HG03469 (cell line): ENCODE measurements at regions not wholly inside any gene's neighbourhood (a gene's known extent, or its start where the extent isn't known, plus 50 kb on each side); places are given as distances from the start of the nearest gene placed in this dataset.
"Not testable (repeated sequence)": the region's sequence is repeated elsewhere in the genome, so short reads cannot be mapped to it uniquely, and the experiment has no call there.

ENCODE experiments used
- ATAC-seq: cut with Tn5 transposase; IDR thresholded peaks from one replicate; pipeline ENCODE4 v1.9.1; 2021; ENCODE audit warnings: mild to moderate bottlenecking, moderate library complexity, moderate number of reproducible peaks; ENCODE audit not compliant: unreplicated experiment

DNA sequence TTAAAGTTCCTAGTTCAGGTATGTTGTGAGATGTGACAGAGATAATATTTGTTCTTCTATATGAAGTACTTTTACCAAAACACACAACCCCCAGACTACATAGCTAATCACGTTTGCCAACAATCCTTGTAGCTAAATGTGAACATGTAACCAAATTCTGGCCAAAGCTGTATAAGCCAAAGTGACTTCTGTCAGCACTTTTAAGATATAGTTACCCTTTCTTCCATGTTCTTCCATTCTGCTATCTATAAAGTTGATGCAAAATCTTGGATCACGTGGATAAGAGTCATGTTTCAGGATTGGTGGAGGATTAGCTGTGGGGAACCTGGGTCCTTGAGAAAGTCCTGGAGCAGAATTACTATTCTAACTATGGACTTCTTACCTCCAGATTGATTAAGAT lies 1366.6 kb downstream of the FSCB start:
- ATAC-seq, result no peak

DNA sequence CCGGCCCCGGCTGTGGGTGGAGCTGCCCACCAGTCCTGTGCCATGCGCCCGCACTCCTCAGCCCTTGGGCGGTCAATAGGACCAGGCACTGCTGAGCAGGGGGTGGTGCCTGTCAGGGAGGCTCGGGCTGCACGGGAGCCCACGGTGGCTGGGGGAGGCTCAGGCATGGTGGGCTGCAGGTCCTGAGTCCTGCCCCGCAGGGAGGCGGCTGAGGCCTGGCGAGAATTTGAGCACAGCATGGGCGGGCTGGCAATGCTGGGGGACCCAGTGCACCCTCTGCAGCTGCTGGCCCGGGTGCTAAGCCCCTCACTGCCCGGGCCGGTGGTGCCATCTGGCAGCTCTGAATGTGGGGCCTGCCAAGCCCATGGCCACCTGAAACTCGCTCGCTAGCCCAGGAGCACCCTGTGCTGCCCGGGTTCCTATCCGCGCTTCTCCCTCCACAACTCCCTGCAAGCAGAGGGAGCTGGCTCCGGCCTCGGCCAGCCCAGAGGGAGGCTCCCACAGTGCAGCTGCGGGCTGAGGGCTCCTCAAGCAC lies 1371.1 kb downstream of the FSCB start:
- no peak for ATAC-seq

DNA sequence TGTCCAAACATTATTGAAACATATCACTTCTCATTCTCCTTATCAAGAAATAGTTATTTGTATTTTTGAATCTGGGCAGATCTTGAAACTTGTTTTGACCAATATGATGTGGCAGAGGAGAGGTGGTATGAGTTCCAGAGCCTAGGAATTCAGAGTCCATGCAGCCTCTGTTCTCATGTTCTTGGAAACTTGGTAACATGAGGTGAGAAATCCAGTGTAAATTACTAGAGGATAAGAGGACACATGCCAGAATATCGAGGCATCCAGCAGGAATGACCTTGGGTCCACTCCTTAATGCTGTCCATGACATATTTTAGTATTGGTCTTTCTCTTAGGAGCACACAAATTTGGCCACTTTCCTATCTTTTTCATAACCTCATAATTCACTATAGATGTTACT lies 1374.6 kb downstream of the FSCB start:
- no peak for ATAC-seq

DNA sequence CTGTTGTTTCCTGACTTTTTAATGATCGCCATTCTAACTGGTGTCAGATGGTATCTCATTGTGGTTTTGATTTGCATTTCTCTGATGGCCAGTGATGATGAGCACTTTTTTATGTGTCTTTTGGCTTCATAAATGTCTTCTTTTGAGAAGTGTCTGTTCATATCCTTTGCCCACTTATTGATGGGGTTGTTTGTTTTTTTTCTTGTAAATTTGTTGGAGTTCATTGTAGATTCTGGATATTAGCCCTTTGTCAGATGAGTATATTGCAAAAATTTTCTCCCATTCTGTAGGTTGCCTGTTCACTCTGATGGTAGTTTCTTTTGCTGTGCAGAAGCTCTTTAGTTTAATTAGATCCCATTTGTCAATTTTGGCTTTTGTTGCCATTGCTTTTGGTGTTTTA lies 1378.7 kb downstream of the FSCB start:
- not testable (repeated sequence) for ATAC-seq

DNA sequence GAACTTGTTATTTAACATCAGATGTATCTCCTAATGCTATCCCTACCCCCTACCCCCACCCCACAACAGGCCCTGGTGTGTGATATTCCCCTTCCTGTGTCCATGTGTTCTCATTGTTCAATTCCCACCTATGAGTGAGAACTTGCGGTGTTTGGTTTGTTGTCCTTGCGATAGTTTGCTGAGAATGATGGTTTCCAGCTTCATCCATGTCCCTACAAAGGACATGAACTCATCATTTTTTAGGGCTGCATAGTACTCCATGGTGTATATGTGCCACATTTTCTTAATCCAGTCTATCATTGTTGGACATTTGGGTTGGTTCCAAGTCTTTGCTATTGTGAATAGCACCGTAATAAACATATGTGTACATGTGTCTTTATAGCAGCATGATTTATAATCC lies 1379.2 kb downstream of the FSCB start:
- ATAC-seq, result not testable (repeated sequence)

DNA sequence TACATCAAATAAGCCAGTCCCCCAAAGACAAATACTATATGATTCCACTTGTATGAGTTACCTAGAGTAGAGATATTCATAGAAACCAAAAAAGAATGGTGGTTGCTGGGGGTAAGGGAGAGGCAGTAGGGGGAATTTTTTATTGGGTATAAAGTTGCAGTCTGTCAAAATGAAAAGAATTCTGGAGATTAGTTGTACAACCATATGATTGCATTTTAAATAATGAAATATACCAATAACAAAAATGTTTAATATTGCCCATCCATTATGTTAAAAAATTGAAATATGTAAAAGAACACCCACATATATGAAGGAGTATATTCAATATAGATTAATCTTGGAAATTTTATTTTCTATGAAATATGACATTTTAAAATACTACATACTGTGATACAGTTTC lies 1383.5 kb downstream of the FSCB start:
- no peak for ATAC-seq

DNA sequence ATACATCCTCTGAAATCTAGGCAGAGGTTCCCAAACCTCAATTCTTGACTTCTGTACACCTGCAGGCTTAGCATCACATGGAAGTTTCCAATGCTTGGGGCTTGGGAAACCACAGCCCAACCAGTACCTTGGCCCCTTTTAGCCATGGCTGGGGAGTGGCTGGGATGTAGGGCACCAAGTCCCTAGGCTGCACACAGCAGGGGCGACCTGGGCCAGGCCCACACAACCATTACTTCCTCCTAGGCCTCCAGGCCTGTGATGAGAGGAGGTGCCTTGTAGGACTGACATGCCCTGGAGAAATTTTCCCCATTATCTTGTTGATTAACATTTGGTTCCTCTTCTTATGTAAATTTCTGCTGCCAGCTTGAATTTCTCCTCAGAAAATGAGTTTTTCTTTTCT lies 1387.4 kb downstream of the FSCB start:
- no peak for ATAC-seq

DNA sequence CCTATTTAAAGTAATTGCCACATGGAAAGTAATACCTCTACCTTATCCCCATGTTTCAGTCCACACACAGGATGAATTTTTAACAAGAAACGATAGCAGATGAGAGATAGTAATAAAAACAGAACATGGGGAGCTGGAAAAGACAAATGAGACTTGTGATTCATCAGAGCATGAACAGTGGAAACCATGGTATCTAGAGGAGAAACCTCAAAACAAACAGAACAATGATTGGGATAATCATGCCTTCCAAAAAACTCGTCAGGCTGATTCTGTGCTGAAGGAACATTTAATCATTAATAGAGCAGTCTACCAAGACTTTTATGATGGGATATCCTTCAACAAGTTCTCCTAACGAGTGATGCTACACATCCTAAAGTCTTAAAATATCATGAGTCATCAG lies 1390.7 kb downstream of the FSCB start:
- no peak for ATAC-seq

DNA sequence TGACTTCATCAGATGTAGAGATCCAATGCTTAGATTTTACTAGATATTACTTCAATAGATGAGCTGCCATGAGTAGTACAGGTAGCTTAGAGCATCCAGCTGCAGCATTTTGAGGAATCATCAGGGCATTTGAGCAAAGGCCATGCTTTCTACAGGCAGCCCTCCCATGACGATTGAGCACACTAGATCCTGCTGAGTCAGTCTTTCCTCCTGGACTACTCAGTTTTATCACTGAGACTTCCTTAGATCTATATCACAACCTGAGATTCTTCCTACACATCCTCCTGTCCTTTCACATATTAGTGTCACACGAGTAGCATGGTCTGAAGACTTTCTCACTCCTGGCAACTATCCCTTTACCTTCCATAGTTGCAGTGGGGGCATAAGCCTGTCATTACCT lies 1401.8 kb downstream of the FSCB start:
- no peak for ATAC-seq

DNA sequence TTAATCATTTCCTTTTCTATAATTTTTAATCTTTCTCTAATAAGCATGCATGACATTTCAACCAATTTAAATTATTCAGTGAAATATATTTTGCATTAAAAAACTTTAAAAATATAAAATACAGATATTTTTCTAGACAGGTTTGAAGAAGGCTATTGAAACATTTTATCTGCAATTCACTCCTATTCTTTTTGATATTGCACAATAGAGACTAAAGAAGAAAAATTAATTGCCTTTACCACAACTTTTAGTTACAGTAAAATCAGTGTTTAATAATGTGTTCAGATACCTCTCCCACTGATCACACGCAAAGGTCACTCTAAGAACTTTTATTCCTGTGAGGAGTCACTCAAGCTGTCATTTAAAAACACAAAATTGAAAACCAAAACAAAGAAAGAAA lies 1416.7 kb downstream of the FSCB start:
- no peak for ATAC-seq

DNA sequence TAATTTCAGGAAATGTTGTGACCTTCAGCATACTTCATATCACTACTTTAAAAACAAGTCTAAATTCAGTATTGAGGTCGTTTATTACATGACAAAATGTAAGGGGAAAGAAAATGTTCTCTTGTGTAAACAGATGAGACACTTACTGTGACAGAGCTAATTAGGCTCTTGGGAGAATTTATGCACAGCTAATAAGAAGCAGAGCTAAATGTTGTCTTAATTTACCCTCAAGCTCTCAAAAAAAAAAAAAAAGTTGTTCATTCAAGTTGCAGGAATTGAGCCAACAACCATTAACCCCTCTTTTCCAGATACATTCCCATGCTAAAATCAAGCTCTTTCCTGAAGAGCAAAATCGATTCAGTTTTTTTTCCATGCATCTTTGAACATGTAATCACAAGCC lies 1419.4 kb downstream of the FSCB start:
- no peak for ATAC-seq

DNA sequence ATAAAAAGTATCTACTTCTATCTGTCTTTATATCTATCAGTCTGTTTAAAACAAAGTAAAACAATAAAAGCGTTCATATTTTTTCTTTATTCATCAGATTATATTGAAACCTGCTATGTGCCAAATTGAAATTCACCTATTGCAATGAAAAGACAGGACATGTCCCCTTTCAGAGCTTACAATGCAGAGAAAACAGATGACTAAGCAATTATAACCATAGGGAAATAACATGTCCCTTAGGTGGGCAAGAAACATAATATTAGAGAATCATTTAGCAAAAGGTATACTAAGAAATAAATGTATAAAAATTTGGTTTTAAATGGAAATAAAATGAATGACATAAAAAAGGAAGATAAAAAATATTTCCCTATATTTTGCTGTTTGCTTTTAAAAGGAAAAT lies 1421.3 kb downstream of the FSCB start:
- ATAC-seq, result no peak

DNA sequence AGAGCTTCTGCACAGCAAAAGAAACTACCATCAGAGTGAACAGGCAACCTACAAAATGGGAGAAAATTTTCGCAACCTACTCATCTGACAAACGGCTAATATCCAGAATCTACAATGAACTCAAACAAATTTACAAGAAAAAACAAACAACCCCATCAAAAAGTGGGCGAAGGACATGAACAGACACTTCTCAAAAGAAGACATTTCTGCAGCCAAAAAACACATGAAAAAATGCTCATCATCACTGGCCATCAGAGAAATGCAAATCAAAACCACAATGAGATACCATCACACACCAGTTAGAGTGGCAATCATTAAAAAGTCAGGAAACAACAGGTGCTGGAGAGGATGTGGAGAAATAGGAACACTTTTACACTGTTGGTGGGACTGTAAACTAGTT lies 1439.7 kb downstream of the FSCB start:
- not testable (repeated sequence) for ATAC-seq

DNA sequence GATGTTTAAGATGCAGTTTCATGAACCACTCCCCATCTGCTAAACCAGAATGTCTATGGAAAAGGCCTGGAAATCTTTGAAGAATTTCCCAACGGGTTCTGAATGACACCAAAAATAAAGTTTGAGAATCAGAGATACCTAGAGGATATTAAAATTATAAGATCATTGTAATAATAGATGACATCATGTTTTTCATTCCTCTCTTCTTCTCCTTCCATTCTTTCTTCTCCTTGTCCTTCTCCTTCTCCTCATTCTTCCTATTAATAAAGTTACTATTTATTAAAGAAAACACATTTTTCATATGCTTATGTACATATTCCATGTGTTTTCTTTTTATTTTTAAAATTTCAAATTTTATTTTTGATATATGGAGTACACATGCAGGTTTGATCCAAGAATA lies 1449.4 kb downstream of the LRFN5 start:
- no peak for ATAC-seq

DNA sequence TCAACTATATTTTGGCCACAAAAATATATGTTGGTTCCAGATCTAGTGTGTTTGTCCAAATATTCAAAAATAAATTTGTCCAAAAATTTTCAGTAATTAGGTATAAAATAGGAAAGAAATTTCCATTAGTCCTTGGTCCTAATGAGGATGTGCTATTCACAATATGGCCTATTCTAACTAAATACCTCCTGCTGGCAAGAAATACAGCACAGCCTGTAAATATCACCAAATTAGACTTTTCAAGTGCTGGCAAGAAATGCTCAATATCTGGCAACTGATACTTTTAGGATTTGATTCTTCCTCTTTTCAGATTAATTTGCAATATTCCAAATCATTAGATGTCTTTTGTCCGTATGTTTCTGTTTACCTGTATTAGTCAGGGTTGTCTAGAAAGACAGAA lies 1446.2 kb downstream of the LRFN5 start:
- no peak for ATAC-seq

DNA sequence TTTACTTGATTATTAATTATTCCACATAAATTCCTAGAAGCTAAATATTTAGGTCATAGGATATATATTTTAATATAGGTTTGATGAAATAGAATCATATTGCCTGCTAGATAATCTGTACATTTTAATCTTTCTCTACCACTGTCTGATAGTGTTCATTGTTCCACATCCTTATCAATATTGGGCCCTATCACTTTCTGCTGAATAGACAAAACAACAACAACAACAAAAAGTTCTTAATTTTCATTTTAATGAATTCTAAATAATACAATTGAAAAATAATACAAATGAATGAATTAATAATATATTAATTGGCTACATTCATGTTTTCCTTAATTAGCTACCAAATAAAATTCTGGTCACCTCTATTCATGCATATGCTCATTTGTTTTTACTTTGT lies 1437.2 kb downstream of the LRFN5 start:
- ATAC-seq, result no peak

DNA sequence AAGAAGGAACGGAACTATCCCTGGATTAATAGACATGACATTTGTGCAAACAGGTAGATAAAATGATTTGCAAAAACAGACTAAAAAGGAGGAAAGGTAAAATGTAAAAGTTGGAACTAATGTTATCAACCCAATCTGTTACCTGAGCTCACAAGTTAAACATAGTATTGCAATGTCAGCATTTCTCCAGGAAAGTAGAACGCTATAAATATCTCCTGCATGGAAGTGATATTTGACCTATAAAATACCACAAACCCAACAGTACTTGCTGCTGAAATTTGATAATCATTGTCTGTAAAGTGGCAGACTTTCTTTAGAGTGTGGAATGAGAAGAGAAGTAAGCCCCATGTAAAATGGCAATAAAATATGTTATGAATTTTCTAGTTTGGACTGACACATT lies 1435.7 kb downstream of the LRFN5 start:
- ATAC-seq, result no peak

DNA sequence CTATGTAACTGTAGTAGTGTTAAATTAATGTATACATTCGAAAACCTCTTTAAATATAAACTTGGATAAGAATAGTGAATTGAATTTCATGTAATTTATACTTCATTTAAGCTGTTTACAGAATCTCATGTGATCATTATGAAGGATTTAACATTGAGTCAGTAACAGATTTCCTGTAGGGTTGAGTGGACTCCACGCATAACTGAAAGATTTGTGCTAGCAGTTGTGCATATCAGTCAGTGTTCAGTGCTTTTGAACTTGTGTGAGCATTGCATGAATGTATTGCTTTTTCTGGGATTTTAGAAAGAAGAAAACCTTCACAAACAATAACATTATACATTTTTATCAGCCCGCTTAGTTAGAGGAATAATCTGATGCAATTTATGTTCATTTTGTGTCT lies 1435.3 kb downstream of the LRFN5 start:
- ATAC-seq, result no peak

DNA sequence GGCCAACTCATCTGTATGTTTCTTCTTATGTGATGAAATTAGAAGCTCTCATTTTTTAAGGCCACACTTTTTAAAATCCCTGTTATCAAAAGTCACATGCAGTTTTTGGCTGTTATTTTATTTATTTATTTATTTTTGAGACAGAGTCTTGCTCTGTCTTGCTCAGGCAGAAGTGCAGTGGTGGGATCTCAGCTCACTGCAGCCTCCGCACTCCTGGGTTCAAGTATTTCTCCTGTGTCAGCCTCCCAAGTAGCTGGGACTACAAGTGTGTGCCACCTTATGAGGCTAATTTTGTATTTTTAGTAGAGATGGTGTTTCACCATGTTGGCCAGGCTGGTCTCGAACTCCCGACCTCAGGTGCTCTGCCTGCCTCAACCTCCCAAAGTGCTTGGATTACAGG lies 1434.5 kb downstream of the LRFN5 start:
- ATAC-seq, result no peak

DNA sequence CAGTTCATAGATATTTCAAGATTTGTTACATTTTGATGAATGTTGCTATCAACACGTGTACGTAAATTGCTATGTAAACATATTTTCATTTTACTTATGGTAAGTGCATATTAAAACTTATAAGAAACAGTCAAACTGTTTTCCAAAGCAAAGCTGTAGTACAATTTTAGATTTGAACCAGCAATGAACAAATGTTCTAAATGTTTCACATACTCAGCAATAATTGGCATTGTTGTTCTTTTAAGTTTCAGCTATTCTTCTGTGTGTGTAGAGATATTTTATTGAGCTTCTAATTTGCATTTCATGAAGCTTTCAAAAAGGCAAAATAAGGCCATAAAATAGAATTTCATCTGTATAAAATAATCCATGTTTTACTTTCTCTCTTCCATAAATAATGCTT lies 1433.2 kb downstream of the LRFN5 start:
- no peak for ATAC-seq

DNA sequence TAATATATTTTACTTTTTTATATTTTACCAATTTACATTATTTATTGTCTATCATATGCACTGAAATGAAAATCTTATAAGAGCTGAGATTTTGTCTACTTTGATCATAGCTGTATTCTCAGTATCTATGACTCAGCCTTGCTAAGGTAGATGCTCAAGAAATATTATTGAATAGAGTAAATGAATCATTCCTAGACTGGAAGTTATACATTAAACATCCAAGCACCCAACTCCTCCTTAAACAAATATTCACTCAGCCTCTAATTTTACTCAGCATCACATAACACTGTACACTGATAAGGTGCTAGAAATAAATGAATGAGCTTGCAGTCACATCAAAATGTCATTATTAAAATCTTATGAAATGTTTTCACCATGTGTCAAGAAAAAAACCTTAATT lies 1424.9 kb downstream of the LRFN5 start:
- no peak for ATAC-seq

DNA sequence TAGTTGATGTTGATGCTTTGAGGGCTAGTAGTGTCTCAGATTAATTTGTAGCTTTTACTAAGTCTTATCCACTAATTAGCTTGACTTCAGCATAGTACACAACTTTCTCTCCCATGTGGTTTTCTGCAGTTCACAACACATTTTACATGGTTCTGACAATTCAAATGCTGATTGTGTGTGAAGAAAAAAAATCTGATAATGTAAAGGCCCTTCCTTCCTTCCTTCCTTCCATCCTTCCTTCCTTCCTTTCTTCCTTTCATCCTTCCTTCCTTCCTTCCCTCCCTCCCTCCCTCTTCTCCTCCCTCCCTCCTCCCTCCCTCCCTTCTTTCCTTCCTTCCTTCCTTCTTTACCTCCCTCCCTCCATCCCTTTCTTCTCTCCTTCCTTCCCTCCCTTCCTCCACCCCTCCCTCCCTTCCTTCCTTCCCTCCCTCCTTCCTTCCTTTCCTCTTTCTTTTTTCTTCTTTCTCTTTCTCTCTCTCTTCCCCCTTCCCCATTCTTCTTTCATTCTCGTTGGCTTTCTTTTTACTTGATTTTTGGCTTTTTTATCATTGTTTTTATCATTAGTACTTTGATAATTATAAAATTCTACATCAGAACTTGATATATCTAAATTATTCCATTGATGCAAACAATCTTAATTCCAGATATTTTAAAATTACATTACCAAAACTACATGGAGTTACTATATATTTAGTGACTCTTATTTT lies 1415.6 kb downstream of the LRFN5 start:
- no peak for ATAC-seq

DNA sequence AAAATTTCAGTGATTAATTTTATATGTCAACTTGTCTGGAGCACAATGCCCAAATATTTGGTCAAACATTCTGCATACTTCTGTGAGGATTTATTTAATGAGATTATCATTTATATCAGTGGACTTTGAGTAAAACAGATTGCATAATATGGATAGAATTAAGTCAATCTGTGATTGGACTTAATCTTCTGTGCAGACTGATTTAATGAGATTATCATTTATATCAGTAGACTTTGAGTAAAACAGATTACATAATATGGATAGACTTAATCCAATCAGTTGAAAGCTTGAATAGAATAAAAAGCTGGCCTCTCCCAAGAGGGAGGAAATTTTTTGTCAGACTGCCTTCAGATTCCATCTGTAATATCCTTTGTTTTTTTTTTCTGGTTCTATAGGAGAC lies 1413.2 kb downstream of the LRFN5 start:
- ATAC-seq, result no peak
